B cell (primary cell): ENCODE measurements at regions not wholly inside any gene's neighbourhood (a gene's known extent, or its start where the extent isn't known, plus 50 kb on each side); places are given as distances from the start of the nearest gene placed in this dataset.

Experiments used
- ATAC-seq: fragments of 200-7000 bp; cut with Tn5 transposase; one replicate; pipeline ENCODE4 v1.10.0; 2021; ENCODE audit warnings: low read depth, mild to moderate bottlenecking, moderate number of reproducible peaks, moderate library complexity
- CTCF ChIA-PET: fragments of 350-600 bp; sonication (Branson Sonifier 250); formaldehyde crosslinking; loops from one replicate; lab custom pipeline; 2021; ENCODE audit warnings: antibody characterized with exemption, inconsistent platforms; lab: Charles Lee
- POLR2A ChIA-PET: fragments of 350-600 bp; sonication (Branson Sonifier 250); formaldehyde crosslinking; loops from one replicate; lab custom pipeline; 2021; ENCODE audit warnings: antibody characterized with exemption; lab: Charles Lee
- DNase-seq: peaks from one replicate; pipeline ENCODE4 v3.0.0; 2013
- H2AFZ ChIP-seq: 2 replicates; pipeline ENCODE4 v1.6.1; 2012; ENCODE audit warnings: mild to moderate bottlenecking, low read depth, low read length; ENCODE audit not compliant: insufficient read depth, poor library complexity, severe bottlenecking
- H3K27ac ChIP-seq, 2 donors: 1 replicate in 1 of 2; 2 replicates in 1 of 2; pipeline ENCODE4 v1.5.1; 2012 to 2013; ENCODE audit warnings: low read length in 2 of 2, mild to moderate bottlenecking in 2 of 2, moderate library complexity in 1 of 2
- H3K27me3 ChIP-seq, 4 experiments: fragments of 200-600 bp in 1 of 4; sonication (generic) in 1 of 4; replicated peaks in 1 of 4; 1 replicate in 2 of 4; 2 replicates in 2 of 4; pipeline versions ENCODE4 v1.6.1 to v1.7.0; 2013 to 2016; ENCODE audit warnings: low read length in 3 of 4, mild to moderate bottlenecking in 2 of 4, mixed read lengths in 1 of 4, moderate library complexity in 1 of 4; ENCODE audit not compliant: insufficient read depth in 4 of 4, control insufficient read depth in 3 of 4; ENCODE audit errors: control extremely low read depth in 1 of 4
- H3K36me3 ChIP-seq, 2 experiments: replicated peaks in 1 of 2; 1 replicate in 1 of 2; 2 replicates in 1 of 2; pipeline versions ENCODE4 v1.6.1 to v1.7.1; 2013; ENCODE audit warnings: low read length in 1 of 2; ENCODE audit not compliant: insufficient read depth in 2 of 2, control insufficient read depth in 1 of 2; ENCODE audit errors: control extremely low read depth in 1 of 2, extremely low read depth in 1 of 2
- H3K4me1 ChIP-seq, 2 donors: fragments of 200-600 bp in 1 of 2; sonication (generic) in 1 of 2; 1 replicate in 1 of 2; 2 replicates in 1 of 2; pipeline versions ENCODE4 v1.5.1 to v1.6.1; 2013 to 2017; ENCODE audit warnings: low read length in 2 of 2; ENCODE audit not compliant: control insufficient read depth in 2 of 2, insufficient read depth in 2 of 2
- H3K4me2 ChIP-seq: replicated peaks from 2 replicates; pipeline ENCODE3; 2012; ENCODE audit warnings: mild to moderate bottlenecking, low read depth, low read length; ENCODE audit not compliant: poor library complexity, severe bottlenecking
- H3K4me3 ChIP-seq, 5 experiments: fragments of 200-600 bp in 1 of 5; sonication (generic) in 1 of 5; 1 replicate in 3 of 5; 2 replicates in 2 of 5; pipeline versions ENCODE4 v1.5.1 to v1.7.0; 2011 to 2016; ENCODE audit warnings: low read length in 4 of 5, mild to moderate bottlenecking in 4 of 5, low read depth in 2 of 5, control low read depth in 1 of 5, moderate library complexity in 1 of 5; ENCODE audit not compliant: insufficient read depth in 1 of 5; ENCODE audit errors: control extremely low read depth in 1 of 5, extremely low read depth in 1 of 5
- H3K79me2 ChIP-seq: fragments of 200-600 bp; sonication (generic); one replicate; pipeline ENCODE4 v1.6.0; 2016; ENCODE audit warnings: low read length; ENCODE audit not compliant: control insufficient read depth, insufficient read depth
- H3K9ac ChIP-seq: fragments of 200-600 bp; sonication (generic); 2 replicates; pipeline ENCODE4 v1.6.1; 2017; ENCODE audit warnings: mild to moderate bottlenecking, low read length, moderate library complexity
- H3K9me3 ChIP-seq, 3 donors: one replicate each; pipeline versions ENCODE4 v1.6.1 to v1.7.1; 2013; ENCODE audit warnings: low read length in 2 of 3; ENCODE audit not compliant: control insufficient read depth in 2 of 3, insufficient read depth in 1 of 3; ENCODE audit errors: control extremely low read depth in 1 of 3
- H4K20me1 ChIP-seq: 2 replicates; pipeline ENCODE4 v1.6.0; 2012; ENCODE audit warnings: mild to moderate bottlenecking, low read length; ENCODE audit not compliant: insufficient read depth, control insufficient read depth, poor library complexity, severe bottlenecking
- H3K27ac Mint-ChIP-seq: one replicate; pipeline ENCODE4 v1.8.0; 2021; ENCODE audit warnings: mixed read lengths
- H3K27me3 Mint-ChIP-seq: one replicate; pipeline ENCODE4 v1.8.0; 2021; ENCODE audit warnings: mixed read lengths
- H3K4me1 Mint-ChIP-seq: one replicate; pipeline ENCODE4 v1.8.0; 2021; ENCODE audit warnings: mixed read lengths
- H3K4me3 Mint-ChIP-seq: one replicate; pipeline ENCODE4 v1.8.0; 2021; ENCODE audit warnings: mixed read lengths
- H3K9me3 Mint-ChIP-seq: one replicate; pipeline ENCODE4 v1.8.0; 2022; ENCODE audit warnings: mixed read lengths; ENCODE audit not compliant: insufficient read depth
- EZH2 ChIP-seq: IDR thresholded peaks from 2 replicates; pipeline ENCODE4 v1.6.1; 2012; ENCODE audit warnings: borderline replicate concordance, low read depth, mild to moderate bottlenecking, moderate library complexity, low read length; ENCODE audit not compliant: insufficient read depth, poor library complexity, severe bottlenecking
- WGBS: methylation state at CpG from one replicate; pipeline ENCODE4 v1.1.5; 2013; ENCODE audit warnings: missing lambda C conversion rate; ENCODE audit not compliant: insufficient coverage; 5-methylcytosine and 5-hydroxymethylcytosine counted together
- intact Hi-C: fragments of 100-400 bp; cut with micrococcal nuclease; formaldehyde crosslinking; loops from one replicate; pipeline ENCODE4 v1.10.0; 2022
- TF ChIP-seq, protein P1 (sequence below): fragments of 200-600 bp; IDR thresholded peaks from one replicate; pipeline ENCODE4 v1.8.0; 2022; ENCODE audit warnings: antibody characterized with exemption, mild to moderate bottlenecking

DNA sequence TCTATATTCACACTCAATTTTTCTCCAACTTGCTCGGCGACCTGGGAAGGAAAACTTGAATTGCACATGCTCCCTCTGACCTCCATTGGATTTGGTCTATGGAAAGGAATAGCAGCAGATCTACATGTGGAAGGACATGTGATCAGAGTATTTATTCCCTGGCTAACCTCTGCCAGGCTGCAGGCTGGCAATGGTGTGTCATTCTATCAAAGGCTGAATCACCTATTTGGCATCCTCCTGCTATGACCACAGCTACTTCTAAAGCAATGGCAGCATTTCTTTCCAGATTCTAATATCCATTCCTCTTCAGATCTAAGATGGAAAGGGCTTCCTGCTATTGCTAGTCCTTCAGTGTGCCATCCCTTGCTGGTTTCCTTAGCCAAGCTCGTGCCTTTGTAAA, 144.3 kb upstream of the FREM2 start:
- TF ChIP-seq EZH2 = no peak
- TF ChIP-seq, protein P1, sequence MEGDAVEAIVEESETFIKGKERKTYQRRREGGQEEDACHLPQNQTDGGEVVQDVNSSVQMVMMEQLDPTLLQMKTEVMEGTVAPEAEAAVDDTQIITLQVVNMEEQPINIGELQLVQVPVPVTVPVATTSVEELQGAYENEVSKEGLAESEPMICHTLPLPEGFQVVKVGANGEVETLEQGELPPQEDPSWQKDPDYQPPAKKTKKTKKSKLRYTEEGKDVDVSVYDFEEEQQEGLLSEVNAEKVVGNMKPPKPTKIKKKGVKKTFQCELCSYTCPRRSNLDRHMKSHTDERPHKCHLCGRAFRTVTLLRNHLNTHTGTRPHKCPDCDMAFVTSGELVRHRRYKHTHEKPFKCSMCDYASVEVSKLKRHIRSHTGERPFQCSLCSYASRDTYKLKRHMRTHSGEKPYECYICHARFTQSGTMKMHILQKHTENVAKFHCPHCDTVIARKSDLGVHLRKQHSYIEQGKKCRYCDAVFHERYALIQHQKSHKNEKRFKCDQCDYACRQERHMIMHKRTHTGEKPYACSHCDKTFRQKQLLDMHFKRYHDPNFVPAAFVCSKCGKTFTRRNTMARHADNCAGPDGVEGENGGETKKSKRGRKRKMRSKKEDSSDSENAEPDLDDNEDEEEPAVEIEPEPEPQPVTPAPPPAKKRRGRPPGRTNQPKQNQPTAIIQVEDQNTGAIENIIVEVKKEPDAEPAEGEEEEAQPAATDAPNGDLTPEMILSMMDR = no peak
- H3K9me3 ChIP-seq = no peaks in the 10 kb centered on the region
- CTCF ChIA-PET = no interaction called here

DNA sequence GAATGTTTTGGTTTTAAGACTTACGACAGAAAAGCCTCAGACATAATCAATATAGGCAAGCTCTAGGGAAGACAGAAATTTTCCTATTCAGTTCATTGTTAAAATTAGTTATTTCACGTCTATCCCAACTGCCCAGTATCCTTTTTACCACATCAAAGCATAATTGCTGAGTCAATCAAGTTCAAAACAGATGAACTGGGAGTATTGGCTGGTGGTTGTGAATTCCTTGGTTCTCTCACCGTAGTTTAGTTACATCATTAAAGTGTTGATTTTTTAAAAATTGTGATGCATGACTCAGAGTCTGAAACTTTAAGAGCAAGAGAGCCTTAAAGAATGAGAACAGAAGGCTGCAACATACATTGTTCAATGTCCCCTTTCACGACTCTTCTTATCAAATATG, 143.3 kb upstream of the FREM2 start:
- Histone ChIP-seq H3K9me3 (no peaks in the 10 kb centered on the region), H3K4me3 (no peak overlapping the region), H3K27ac (no peak overlapping the region), H3K36me3 (no peaks in the 10 kb centered on the region), H2AFZ (no peak overlapping the region), H3K27me3 (no peaks in the 10 kb centered on the region), H4K20me1 (no peaks in the 10 kb centered on the region), H3K79me2 (no peaks in the 10 kb centered on the region), H3K4me2 (no peak overlapping the region), H3K9ac (no peak overlapping the region), H3K4me1 (no peaks in the 10 kb centered on the region)
- no peak for ATAC-seq
- POLR2A ChIA-PET = no interaction called here
- DNase-seq = no peak
- Mint-ChIP-seq H3K4me3 (no peak overlapping the region), H3K4me1 (no peaks in the 10 kb centered on the region), H3K9me3 (no peaks in the 10 kb centered on the region), H3K27me3 (no peaks in the 10 kb centered on the region), H3K27ac (no peak overlapping the region)
- intact Hi-C loops = no loop called here
- CTCF ChIA-PET = no interaction called here
- no CpG with 5 or more reads among the region's 4 CpGs for whole genome bisulfite sequencing
- no peak for TF ChIP-seq EZH2
- TF ChIP-seq, protein P1 = no peak

More for the DNA sequence above, 144.3 kb upstream of the FREM2 start:
- no peak for ATAC-seq
- no peak for DNase-seq
- Histone ChIP-seq H3K79me2 (no peaks in the 10 kb centered on the region), H3K4me3 (no peak overlapping the region), H3K27ac (no peak overlapping the region), H2AFZ (no peak overlapping the region), H3K9ac (no peak overlapping the region), H3K27me3 (no peaks in the 10 kb centered on the region), H3K4me2 (no peak overlapping the region), H4K20me1 (no peaks in the 10 kb centered on the region), H3K4me1 (no peaks in the 10 kb centered on the region), H3K36me3 (no peaks in the 10 kb centered on the region)
- 0% methylated on average over 1 of the region's 3 CpGs for WGBS
- no peak overlapping the region for H3K4me3 Mint-ChIP-seq
- POLR2A ChIA-PET = no interaction called here
- no peaks in the 10 kb centered on the region for H3K4me1 Mint-ChIP-seq
- H3K27me3 Mint-ChIP-seq = no peaks in the 10 kb centered on the region
- no peak overlapping the region for H3K27ac Mint-ChIP-seq
- H3K9me3 Mint-ChIP-seq = no peaks in the 10 kb centered on the region
- intact Hi-C loops = no loop called here
